IMR-90 (cell line): ENCODE measurements at regions not wholly inside any gene's neighbourhood (a gene's known extent, or its start where the extent isn't known, plus 50 kb on each side); places are given as distances from the start of the nearest gene placed in this dataset.

ENCODE experiments used
- ATAC-seq: fragments of 200-7000 bp; cut with Tn5 transposase; 2 replicates; pipeline ENCODE4 v1.9.1; 2020; ENCODE audit warnings: low read depth, mild to moderate bottlenecking, moderate library complexity
- BruUV-seq: library from RNA; stranded (reverse); fragments of 400-500 nt; replicated peaks from 2 replicates; lab custom pipeline; 2021; lab: Mats Ljungman, UMichigan
- CTCF ChIA-PET: fragments of 300-600 bp; formaldehyde crosslinking; extraction: SDS; loops from one replicate; lab custom pipeline; 2021; ENCODE audit warnings: antibody characterized with exemption; lab: Yijun Ruan, JAX
- POLR2A ChIA-PET: fragments of 300-600 bp; sonication (Branson Sonifier 250); formaldehyde crosslinking; loops from one replicate; lab custom pipeline; 2022; ENCODE audit warnings: antibody characterized with exemption; ENCODE audit not compliant: unreplicated experiment; lab: Charles Lee
- DNase-seq: peaks from one replicate; pipeline ENCODE4 v3.0.0; 2013
- H2AFZ ChIP-seq: replicated peaks from 2 replicates; pipeline ENCODE3; 2013; ENCODE audit warnings: low read length, mild to moderate bottlenecking; ENCODE audit not compliant: poor library complexity
- H2AK5ac ChIP-seq: 2 replicates; pipeline ENCODE4 v1.6.1; 2013; ENCODE audit warnings: low read depth, low read length, inconsistent platforms
- H2AK9ac ChIP-seq: replicated peaks from 2 replicates; pipeline ENCODE3; 2013; ENCODE audit warnings: mild to moderate bottlenecking, low read depth, low read length, moderate library complexity; ENCODE audit not compliant: poor library complexity
- H2BK120ac ChIP-seq: 2 replicates; pipeline ENCODE4 v1.6.1; 2013; ENCODE audit warnings: low read depth, low read length, inconsistent platforms
- H2BK15ac ChIP-seq: 3 replicates; pipeline ENCODE4 v1.6.1; 2013; ENCODE audit warnings: low read depth, low read length, inconsistent platforms
- H2BK20ac ChIP-seq: 2 replicates; pipeline ENCODE4 v1.6.1; 2013; ENCODE audit warnings: low read depth, mild to moderate bottlenecking, inconsistent platforms, low read length, moderate library complexity
- H2BK5ac ChIP-seq: 2 replicates; pipeline ENCODE4 v1.6.1; 2013; ENCODE audit warnings: mild to moderate bottlenecking, low read depth, low read length, inconsistent platforms; ENCODE audit not compliant: poor library complexity, severe bottlenecking
- H3K14ac ChIP-seq: replicated peaks from 2 replicates; pipeline ENCODE4 v1.6.1; 2013; ENCODE audit warnings: low read depth, low read length, inconsistent platforms
- H3K18ac ChIP-seq: 2 replicates; pipeline ENCODE4 v1.6.1; 2013; ENCODE audit warnings: low read depth, low read length, control low read depth
- H3K23ac ChIP-seq: 2 replicates; pipeline ENCODE4 v1.6.1; 2013; ENCODE audit warnings: low read depth, low read length, inconsistent platforms
- H3K27ac ChIP-seq: 2 replicates; pipeline ENCODE4 v1.5.1; 2013; ENCODE audit warnings: mild to moderate bottlenecking, control low read depth, low read length; ENCODE audit not compliant: insufficient read depth
- H3K27me3 ChIP-seq: 2 replicates; pipeline ENCODE4 v1.6.1; 2013; ENCODE audit warnings: low read length; ENCODE audit not compliant: control insufficient read depth, insufficient read depth
- H3K36me3 ChIP-seq: 2 replicates; pipeline ENCODE4 v1.6.1; 2013; ENCODE audit warnings: low read length, mixed read lengths; ENCODE audit not compliant: control insufficient read depth, insufficient read depth
- H3K4ac ChIP-seq: 2 replicates; pipeline ENCODE4 v1.6.1; 2013; ENCODE audit warnings: low read depth, low read length, inconsistent platforms
- H3K4me1 ChIP-seq: 2 replicates; pipeline ENCODE4 v1.6.1; 2013; ENCODE audit warnings: low read length, mixed read lengths; ENCODE audit not compliant: control insufficient read depth, insufficient read depth
- H3K4me2 ChIP-seq: 2 replicates; pipeline ENCODE4 v1.6.1; 2013; ENCODE audit warnings: low read depth, mild to moderate bottlenecking, control low read depth, low read length, moderate library complexity
- H3K4me3 ChIP-seq: 2 replicates; pipeline ENCODE4 v1.5.1; 2013; ENCODE audit warnings: low read depth, mild to moderate bottlenecking, control low read depth, low read length, moderate library complexity; ENCODE audit not compliant: insufficient read depth
- H3K56ac ChIP-seq: 2 replicates; pipeline ENCODE4 v1.6.1; 2013; ENCODE audit warnings: low read length, inconsistent platforms; ENCODE audit not compliant: insufficient read depth; ENCODE audit errors: extremely low read depth
- H3K79me1 ChIP-seq, 2 experiments: 2 replicates each; pipeline ENCODE4 v1.6.1; 2013; ENCODE audit warnings: low read length in 2 of 2, inconsistent platforms in 1 of 2, low read depth in 1 of 2
- H3K9ac ChIP-seq: 2 replicates; pipeline ENCODE4 v1.6.1; 2013; ENCODE audit warnings: low read depth, low read length, control low read depth
- H3K9me1 ChIP-seq: 2 replicates; pipeline ENCODE4 v1.6.1; 2013; ENCODE audit warnings: low read length, inconsistent platforms; ENCODE audit not compliant: insufficient read depth
- H3K9me3 ChIP-seq: 2 replicates; pipeline ENCODE4 v1.6.1; 2013; ENCODE audit warnings: low read length; ENCODE audit not compliant: control insufficient read depth, insufficient read depth
- H4K20me1 ChIP-seq: 2 replicates; pipeline ENCODE4 v1.6.1; 2013; ENCODE audit warnings: low read length, inconsistent platforms; ENCODE audit not compliant: insufficient read depth
- H4K5ac ChIP-seq: 2 replicates; pipeline ENCODE4 v1.6.1; 2013; ENCODE audit warnings: mild to moderate bottlenecking, low read depth, low read length, control low read depth
- H4K8ac ChIP-seq, 2 experiments: 2 replicates each; pipeline ENCODE4 v1.6.1; 2013; ENCODE audit warnings: low read depth in 2 of 2, low read length in 2 of 2, control low read depth in 1 of 2, inconsistent platforms in 1 of 2
- H4K91ac ChIP-seq: 2 replicates; pipeline ENCODE4 v1.6.1; 2013; ENCODE audit warnings: low read depth, low read length, inconsistent platforms; ENCODE audit not compliant: insufficient read depth
- FOS ChIP-seq: fragments of 150-350 bp; IDR thresholded peaks from 2 replicates; pipeline ENCODE4 v1.6.1; 2016; ENCODE audit warnings: low read depth, low read length
- MAFK ChIP-seq: IDR thresholded peaks from 2 replicates; pipeline ENCODE4 v1.6.1; 2012; ENCODE audit warnings: low read depth, low read length, improper control_type of control experiment
- MAZ ChIP-seq: IDR thresholded peaks from 2 replicates; pipeline ENCODE4 v1.6.1; 2012; ENCODE audit warnings: low read depth, mild to moderate bottlenecking, low read length, improper control_type of control experiment, moderate library complexity, borderline replicate concordance
- NFE2L2 ChIP-seq: fragments of 150-350 bp; IDR thresholded peaks from 2 replicates; pipeline ENCODE4 v1.6.1; 2016; ENCODE audit warnings: low read depth, mild to moderate bottlenecking, low read length
- POLR2A ChIP-seq: IDR thresholded peaks from 2 replicates; pipeline ENCODE4 v1.6.1; 2012; ENCODE audit warnings: mild to moderate bottlenecking, low read depth, low read length
- RAD21 ChIP-seq: IDR thresholded peaks from 2 replicates; pipeline ENCODE4 v1.6.1; 2012; ENCODE audit warnings: low read length, improper control_type of control experiment
- RFX5 ChIP-seq: IDR thresholded peaks from 2 replicates; pipeline ENCODE4 v1.8.0; 2012; ENCODE audit warnings: low read depth, mild to moderate bottlenecking, low read length, moderate library complexity
- USF2 ChIP-seq: fragments of 150-350 bp; IDR thresholded peaks from 2 replicates; pipeline ENCODE4 v1.6.1; 2017; ENCODE audit warnings: mild to moderate bottlenecking, antibody characterized with exemption, low read length, low read depth
- WGBS, 2 experiments: methylation state at CpG; one replicate each; pipeline versions ENCODE4 v1.1.5 to v1.1.7; 2013; ENCODE audit warnings: missing lambda C conversion rate in 2 of 2; ENCODE audit not compliant: insufficient read length in 1 of 2; ENCODE audit errors: extremely low coverage in 2 of 2; 5-methylcytosine and 5-hydroxymethylcytosine counted together
- dilution Hi-C: fragments of 300-500 bp; cut with HindIII; formaldehyde crosslinking; loops from one replicate; pipeline ENCODE4 v1.14.3; 2018; ENCODE audit warnings: low sequenced_read_pairs; ENCODE audit not compliant: unreplicated experiment
- in situ Hi-C: fragments of 300-500 bp; cut with MboI; formaldehyde crosslinking; loops from 3 replicates; pipeline ENCODE4 v1.14.3; 2019; ENCODE audit warnings: low sequenced_read_pairs, inconsistent platforms, mixed read lengths
- intact Hi-C: fragments of 100-400 bp; cut with micrococcal nuclease; formaldehyde crosslinking; loops from 2 replicates; pipeline ENCODE4 v1.10.0; 2022

GRCh38 chr2:114248648-114249047 lies 193.8 kb upstream of the DPP10 start:
- Histone ChIP-seq H3K27ac (no peak overlapping the region), H2AFZ (no peak overlapping the region), H3K9ac (no peak overlapping the region), H4K91ac (no peak overlapping the region), H3K18ac (no peak overlapping the region), H2BK120ac (no peak overlapping the region), H3K4me3 (no peak overlapping the region), H3K4me1 (no peaks in the 10 kb centered on the region), H3K4ac (no peak overlapping the region), H3K27me3 (no peaks in the 10 kb centered on the region), H3K4me2 (no peak overlapping the region), H3K14ac (no peak overlapping the region), H2AK9ac (no peak overlapping the region), H2BK15ac (no peak overlapping the region), H3K9me3 (no peaks in the 10 kb centered on the region), H4K20me1 (no peaks in the 10 kb centered on the region), H4K8ac (no peak overlapping the region), H3K79me1 (no peaks in the 10 kb centered on the region), H4K5ac (no peak overlapping the region), H3K56ac (no peak overlapping the region), H3K23ac (no peak overlapping the region), H3K9me1 (no peaks in the 10 kb centered on the region), H2AK5ac (no peak overlapping the region), H3K36me3 (no peaks in the 10 kb centered on the region), H2BK5ac (no peak overlapping the region), H2BK20ac (no peak overlapping the region)
- dilution Hi-C loops: no loop called here
- BruUV-seq: no TSS peak
- DNase-seq: no peak
- CTCF ChIA-PET: no interaction called here
- intact Hi-C loops: no loop called here
- no CpG with 5 or more reads among the region's 3 CpGs for WGBS, 2 experiments
- in situ Hi-C loops: no loop called here
- ATAC-seq: no peak
- TF ChIP-seq RAD21 (no peak), POLR2A (no peak), USF2 (no peak), MAZ (no peak), NFE2L2 (no peak), FOS (no peak), RFX5 (no peak), MAFK (no peak)
- POLR2A ChIA-PET: no interaction called here
